Liver (tissue), 3 donors: ENCODE measurements at regions not wholly inside any gene's neighbourhood (a gene's known extent, or its start where the extent isn't known, plus 50 kb on each side); places are given as distances from the start of the nearest gene placed in this dataset.

Experiments
- CTCF ChIP-seq: fragments of 150-350 bp; IDR thresholded peaks from 2 replicates; pipeline ENCODE4 v1.5.1; 2017; ENCODE audit warnings: improper control_type of control experiment, low read depth, low read length; ENCODE audit not compliant: missing input control
- EGR1 ChIP-seq, 2 donors: IDR thresholded peaks; 2 replicates each; pipeline ENCODE4 v1.6.1; 2016 to 2018; ENCODE audit warnings: antibody characterized with exemption in 2 of 2, low read depth in 2 of 2
- FOXA1 ChIP-seq: IDR thresholded peaks from 2 replicates; pipeline ENCODE4 v1.6.1; 2016; ENCODE audit warnings: antibody characterized with exemption
- GABPA ChIP-seq, 2 donors: IDR thresholded peaks in 1 of 2; conservative IDR thresholded peaks in 1 of 2; 2 replicates each; pipeline ENCODE4 v1.6.1; 2016; ENCODE audit warnings: antibody characterized with exemption in 2 of 2, mild to moderate bottlenecking in 1 of 2, moderate library complexity in 1 of 2
- JUND ChIP-seq, 2 donors: IDR thresholded peaks; 2 replicates each; pipeline ENCODE4 v1.6.1; 2016; ENCODE audit warnings: antibody characterized with exemption in 2 of 2
- MAX ChIP-seq: IDR thresholded peaks from 2 replicates; pipeline ENCODE4 v1.6.1; 2016; ENCODE audit warnings: antibody characterized with exemption
- NR2F2 ChIP-seq: IDR thresholded peaks from 2 replicates; pipeline ENCODE4 v1.6.1; 2016; ENCODE audit warnings: antibody characterized with exemption
- REST ChIP-seq: IDR thresholded peaks from 2 replicates; pipeline ENCODE4 v1.6.1; 2016; ENCODE audit warnings: antibody characterized with exemption, mild to moderate bottlenecking
- RXRA ChIP-seq, 2 donors: IDR thresholded peaks; 2 replicates each; pipeline ENCODE4 v1.6.1; 2017 to 2018; ENCODE audit warnings: antibody characterized with exemption in 2 of 2, mild to moderate bottlenecking in 1 of 2
- SP1 ChIP-seq: IDR thresholded peaks from 2 replicates; pipeline ENCODE4 v1.6.1; 2018; ENCODE audit warnings: antibody characterized with exemption, mild to moderate bottlenecking
- TAF1 ChIP-seq: conservative IDR thresholded peaks from 2 replicates; pipeline ENCODE4 v1.6.1; 2016; ENCODE audit warnings: antibody characterized with exemption, mild to moderate bottlenecking
- YY1 ChIP-seq: IDR thresholded peaks from 2 replicates; pipeline ENCODE4 v1.6.1; 2016; ENCODE audit warnings: antibody characterized with exemption, mild to moderate bottlenecking
- ZBTB33 ChIP-seq: IDR thresholded peaks from 2 replicates; pipeline ENCODE4 v1.6.1; 2016; ENCODE audit warnings: antibody characterized with exemption
- donor health status: healthy.
- donor health status: healthy.

- TF ChIP-seq CTCF (no peak), REST (no peak), ZBTB33 (no peak), EGR1 (IDR thresholded peaks at IDR 0.05; ENCODE audit: low read depth in 2 of 2) (no peak), MAX (no peak), SP1 (no peak), GABPA (IDR thresholded peaks at IDR 0.05 in 1 of 2, conservative IDR thresholded peaks at IDR 0.05 in 1 of 2) (no peak), YY1 (no peak), NR2F2 (no peak), JUND (IDR thresholded peaks at IDR 0.05) (no peak), TAF1 (no peak), RXRA (IDR thresholded peaks at IDR 0.05) (no peak), FOXA1 (no peak)
Measured at GRCh38 chr14:25832585-25832984, 765.2 kb downstream of the NOVA1 start.
